ENCODE measurements at regions not wholly inside any gene's neighbourhood (a gene's known extent, or its start where the extent isn't known, plus 50 kb on each side); places are given as distances from the start of the nearest gene placed in this dataset.

GRCh38 chr11:134558258-134558835, 146.3 kb upstream of the B3GAT1 start:
- DNase-seq (ENCODE audit: low read depth, low spot score) = no peak

GRCh38 chr11:134557571-134558257, 145.7 kb upstream of the B3GAT1 start:
- no peak for DNase-seq (ENCODE audit: low read depth, low spot score)

- DNase-seq (ENCODE audit: low read depth, low spot score) = no peak
Measured at GRCh38 chr11:134556186-134556585, 144.1 kb upstream of the B3GAT1 start.

GRCh38 chr11:134555510-134555909, 143.5 kb upstream of the B3GAT1 start:
- no peak for DNase-seq (ENCODE audit: low read depth, low spot score)

GRCh38 chr11:134554861-134555260, 142.8 kb upstream of the B3GAT1 start:
- no peak for DNase-seq (ENCODE audit: low read depth, low spot score)

GRCh38 chr11:134554106-134554505, 142.1 kb upstream of the B3GAT1 start:
- no peak for DNase-seq (ENCODE audit: low read depth, low spot score)

- DNase-seq (ENCODE audit: low read depth, low spot score) = no peak
Measured at GRCh38 chr11:134552749-134553148, 140.7 kb upstream of the B3GAT1 start.

- no peak for DNase-seq (ENCODE audit: low read depth, low spot score)
Measured at GRCh38 chr11:134545521-134545920, 133.5 kb upstream of the B3GAT1 start.

GRCh38 chr11:134544095-134544815, 132.2 kb upstream of the B3GAT1 start:
- no peak for DNase-seq (ENCODE audit: low read depth, low spot score)

- DNase-seq (ENCODE audit: low read depth, low spot score) = no peak
Measured at GRCh38 chr11:134543645-134544044, 131.6 kb upstream of the B3GAT1 start.

- DNase-seq (ENCODE audit: low read depth, low spot score) = no peak
Measured at GRCh38 chr11:134543241-134543640, 131.2 kb upstream of the B3GAT1 start.

GRCh38 chr11:134542401-134543165, 130.5 kb upstream of the B3GAT1 start:
- DNase-seq (ENCODE audit: low read depth, low spot score) = no peak

GRCh38 chr11:134541951-134542350, 129.9 kb upstream of the B3GAT1 start:
- DNase-seq (ENCODE audit: low read depth, low spot score) = no peak

GRCh38 chr11:134541355-134541754, 129.3 kb upstream of the B3GAT1 start:
- no peak for DNase-seq (ENCODE audit: low read depth, low spot score)

GRCh38 chr11:134539285-134539684, 127.2 kb upstream of the B3GAT1 start:
- DNase-seq (ENCODE audit: low read depth, low spot score) = no peak

- DNase-seq (ENCODE audit: low read depth, low spot score) = no peak
Measured at GRCh38 chr11:134538742-134539141, 126.7 kb upstream of the B3GAT1 start.

GRCh38 chr11:134537941-134538340, 125.9 kb upstream of the B3GAT1 start:
- DNase-seq (ENCODE audit: low read depth, low spot score) = no peak

GRCh38 chr11:134537296-134537695, 125.3 kb upstream of the B3GAT1 start:
- DNase-seq (ENCODE audit: low read depth, low spot score) = no peak

GRCh38 chr11:134536677-134537076, 124.6 kb upstream of the B3GAT1 start:
- no peak for DNase-seq (ENCODE audit: low read depth, low spot score)

GRCh38 chr11:134536219-134536618, 124.2 kb upstream of the B3GAT1 start:
- DNase-seq (ENCODE audit: low read depth, low spot score) = no peak

- no peak for DNase-seq (ENCODE audit: low read depth, low spot score)
Measured at GRCh38 chr11:134535029-134536025, 123.3 kb upstream of the B3GAT1 start.

Data from smooth muscle cell of the brain vasculature (primary cell).